Stimulated activated CD4-positive, alpha-beta T cell treated with anti-CD3 and anti-CD28 coated beads, TNF-alpha, amount 100 ng/mL, for 24 hours (primary cell): ENCODE measurements at regions not wholly inside any gene's neighbourhood (a gene's known extent, or its start where the extent isn't known, plus 50 kb on each side); places are given as distances from the start of the nearest gene placed in this dataset.

Experiments used
- DNase-seq, 3 experiments: peaks; one replicate each; pipeline ENCODE4 v3.0.0-alpha.2; 2020; ENCODE audit warnings: low read depth in 3 of 3

GRCh38 chr9:129359916-129360536 is 182.0 kb upstream of the IER5L start:
- DNase-seq = no peak

DNA sequence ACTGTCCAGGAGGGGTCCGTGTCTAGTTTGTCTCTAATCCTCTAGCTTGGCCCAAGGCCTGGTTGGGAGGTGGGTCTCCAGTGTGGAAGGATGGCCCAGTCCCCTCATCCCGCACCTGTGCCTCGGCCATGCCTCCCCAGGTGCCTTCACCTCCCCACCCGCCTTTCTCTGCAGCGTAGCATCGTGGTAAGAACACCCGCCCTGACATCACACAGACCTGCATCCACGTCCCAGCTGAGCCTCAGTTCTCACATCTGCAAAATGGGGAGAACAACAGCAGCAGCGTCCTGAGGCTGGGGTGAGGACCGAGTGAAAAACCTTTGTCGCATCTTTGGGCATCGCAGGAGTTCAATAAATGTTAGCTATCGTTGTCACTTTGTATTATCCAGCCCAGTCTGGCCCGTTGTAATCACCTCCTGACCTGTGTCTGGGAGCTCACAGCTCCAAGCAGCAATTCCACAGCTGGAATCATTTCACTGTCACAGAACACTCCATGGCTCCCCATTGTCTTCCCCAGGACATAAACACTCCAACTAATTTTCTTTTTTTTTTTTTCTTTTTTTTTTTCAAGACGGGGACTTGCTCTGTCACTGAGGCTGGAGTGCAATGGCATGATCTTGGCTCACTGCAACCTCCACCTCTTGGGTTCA is 181.2 kb upstream of the IER5L start:
- DNase-seq = no peak

GRCh38 chr9:129358621-129359154 is 180.6 kb upstream of the IER5L start:
- no peak for DNase-seq

- no peak for DNase-seq
These were observed 179.7 kb upstream of the IER5L start for GRCh38 chr9:129357773-129358245.

- no peak for DNase-seq
These were observed 179.1 kb upstream of the IER5L start for GRCh38 chr9:129356871-129357772.

DNA sequence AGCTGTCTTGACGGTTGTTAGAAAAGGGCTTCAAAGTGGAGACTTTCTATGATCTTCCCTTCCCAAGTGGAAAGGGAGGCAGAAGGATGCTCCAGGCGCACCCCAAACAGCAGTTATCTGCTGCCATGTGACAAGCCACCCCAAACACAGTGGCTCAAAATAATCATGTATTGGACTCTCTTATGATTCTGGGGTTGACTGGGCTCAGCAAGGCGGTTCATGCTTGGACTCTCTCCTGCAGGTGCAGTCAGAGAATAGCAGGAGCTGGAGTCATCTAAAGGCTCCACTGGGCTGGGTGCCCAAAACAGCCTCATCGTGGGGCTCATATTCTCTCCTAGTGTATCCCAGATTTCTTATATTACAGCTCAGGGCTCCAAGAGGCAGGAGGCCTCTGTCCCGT is 177.6 kb upstream of the IER5L start:
- DNase-seq = no peak

DNA sequence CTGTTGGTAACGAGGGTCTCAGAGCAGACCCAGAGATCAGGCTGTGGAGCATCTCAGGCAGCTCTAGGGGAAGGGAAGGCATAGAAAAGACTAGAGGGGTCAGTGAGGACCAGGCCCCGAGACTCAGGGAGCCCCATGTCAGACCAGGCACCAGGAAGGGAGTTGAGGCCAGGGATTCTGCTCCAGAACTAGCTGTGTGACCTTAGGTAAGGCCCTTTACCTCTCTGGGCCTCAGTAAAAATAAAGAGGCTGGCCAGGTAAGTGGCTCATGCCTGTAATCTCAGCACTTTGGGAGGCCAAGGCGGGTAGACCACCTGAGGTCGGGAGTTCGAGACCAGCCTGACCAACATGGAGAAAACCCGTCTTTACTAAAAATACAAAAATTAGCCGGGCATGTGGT is 176.4 kb upstream of the IER5L start:
- no peak for DNase-seq

DNA sequence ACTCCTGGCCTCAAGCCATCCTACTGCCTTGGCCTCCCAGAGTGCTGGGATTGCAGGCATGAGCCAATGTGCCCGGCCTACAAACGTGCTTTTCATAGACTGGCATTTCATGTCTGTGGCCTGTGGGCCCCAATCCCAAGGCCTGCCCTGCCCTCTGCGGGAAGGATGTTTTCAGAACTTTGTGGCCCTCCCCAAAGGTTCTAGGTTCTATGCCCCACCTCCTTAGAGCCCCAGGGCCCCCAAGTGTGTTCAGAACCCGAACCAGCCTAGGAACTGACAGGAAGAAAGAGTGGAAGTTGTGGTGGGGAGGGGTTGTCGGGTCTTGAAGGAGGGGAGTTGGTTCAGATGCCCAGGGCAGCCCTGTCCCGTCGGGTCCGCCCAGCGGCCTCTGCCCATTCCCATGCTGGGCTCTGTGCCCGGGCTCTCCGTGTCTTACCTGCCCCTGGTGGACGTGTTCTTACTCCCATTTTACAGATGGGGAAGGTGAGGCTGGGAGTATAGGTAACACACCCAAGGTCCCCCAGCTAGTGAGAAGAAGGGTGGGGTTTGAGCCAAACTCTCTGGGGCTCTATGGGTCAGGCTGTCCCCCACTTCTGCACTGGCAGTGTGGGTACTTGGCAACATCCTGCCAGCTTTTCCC is 175.8 kb upstream of the IER5L start:
- no peak for DNase-seq

- no peak for DNase-seq
These were observed 174.2 kb upstream of the IER5L start for GRCh38 chr9:129352146-129352865.

DNA sequence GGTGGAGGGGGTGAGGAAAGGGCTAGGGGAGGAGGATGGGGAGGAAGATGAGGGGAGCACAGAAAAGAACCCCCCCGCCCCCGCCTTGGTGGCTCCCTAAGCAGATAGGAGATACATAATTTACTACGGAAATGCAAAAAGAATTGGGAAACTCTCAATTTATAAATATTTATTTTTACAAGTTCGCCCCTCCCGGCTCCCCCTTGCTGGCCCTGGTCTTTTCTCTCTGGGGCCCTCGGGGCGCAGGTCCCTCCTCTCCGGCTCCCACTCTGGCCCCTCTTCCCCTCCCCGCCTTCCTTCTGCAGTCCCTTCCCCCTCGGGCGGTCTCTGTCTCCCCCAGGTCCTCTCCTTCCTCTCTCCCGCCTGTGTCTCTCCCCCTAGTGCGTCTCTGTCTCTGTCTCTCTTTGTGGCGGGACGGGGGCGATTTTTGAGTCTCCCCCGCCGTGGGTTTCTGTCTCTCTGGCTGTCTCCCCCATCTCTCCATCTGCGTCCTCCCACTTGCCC is 173.6 kb upstream of the IER5L start:
- no peak for DNase-seq

DNA sequence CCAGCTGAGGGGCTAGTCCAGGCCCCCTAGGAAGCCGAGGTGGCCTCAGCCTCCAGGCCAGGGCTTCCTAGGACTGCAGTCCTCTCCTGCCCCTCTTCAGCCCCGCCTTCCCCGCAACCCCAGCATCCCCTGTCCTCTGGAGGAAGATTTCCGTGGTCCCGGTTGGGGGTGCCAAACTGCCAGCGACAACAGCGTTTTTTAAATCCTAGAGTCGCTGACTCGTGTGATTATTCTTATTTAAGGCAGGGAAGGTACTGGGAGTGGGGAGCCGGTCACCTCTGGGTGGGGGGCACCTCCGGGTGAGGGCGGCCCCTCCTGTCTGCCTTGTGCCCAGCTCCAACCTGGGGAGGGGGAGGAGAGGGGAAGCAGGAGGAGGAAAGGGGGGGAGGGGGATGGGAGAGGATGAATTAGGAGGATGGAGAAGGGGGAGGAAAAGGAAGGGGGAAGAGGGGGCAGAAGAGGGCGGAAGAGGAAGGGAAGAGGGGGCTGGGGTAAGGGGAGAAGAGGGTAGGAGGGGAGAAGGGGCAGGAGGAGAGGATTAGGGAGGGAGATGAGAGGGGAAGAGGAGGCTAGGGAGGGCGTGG is 173.1 kb upstream of the IER5L start:
- no peak for DNase-seq

- DNase-seq = no peak
These were observed 172.3 kb upstream of the IER5L start for GRCh38 chr9:129350143-129350935.

- no peak for DNase-seq
These were observed 171.5 kb upstream of the IER5L start for GRCh38 chr9:129349665-129349947.

- no peak for DNase-seq
These were observed 171.0 kb upstream of the IER5L start for GRCh38 chr9:129348890-129349664.

- DNase-seq = no peak
These were observed 169.5 kb upstream of the IER5L start for GRCh38 chr9:129347316-129348120.

DNA sequence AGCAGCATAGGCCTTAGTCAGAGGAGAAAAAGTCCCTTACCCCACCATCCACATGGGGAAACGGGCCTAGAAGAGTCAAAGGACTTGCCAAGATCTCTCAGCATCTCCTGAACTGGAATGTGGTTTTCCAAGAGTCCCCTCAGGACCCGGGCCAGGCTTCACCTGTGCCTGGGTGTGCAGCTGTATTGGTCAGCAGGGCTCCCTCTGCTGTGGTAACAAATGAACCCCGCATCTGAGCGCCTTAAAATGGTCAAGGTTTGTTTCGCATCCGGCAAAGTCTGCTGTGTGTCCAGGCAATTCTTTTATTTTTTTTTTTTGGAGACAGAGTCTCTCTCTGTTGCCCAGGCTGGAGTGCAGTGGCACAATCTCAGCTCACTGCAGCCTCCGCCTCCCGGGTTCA is 168.0 kb upstream of the IER5L start:
- no peak for DNase-seq

DNA sequence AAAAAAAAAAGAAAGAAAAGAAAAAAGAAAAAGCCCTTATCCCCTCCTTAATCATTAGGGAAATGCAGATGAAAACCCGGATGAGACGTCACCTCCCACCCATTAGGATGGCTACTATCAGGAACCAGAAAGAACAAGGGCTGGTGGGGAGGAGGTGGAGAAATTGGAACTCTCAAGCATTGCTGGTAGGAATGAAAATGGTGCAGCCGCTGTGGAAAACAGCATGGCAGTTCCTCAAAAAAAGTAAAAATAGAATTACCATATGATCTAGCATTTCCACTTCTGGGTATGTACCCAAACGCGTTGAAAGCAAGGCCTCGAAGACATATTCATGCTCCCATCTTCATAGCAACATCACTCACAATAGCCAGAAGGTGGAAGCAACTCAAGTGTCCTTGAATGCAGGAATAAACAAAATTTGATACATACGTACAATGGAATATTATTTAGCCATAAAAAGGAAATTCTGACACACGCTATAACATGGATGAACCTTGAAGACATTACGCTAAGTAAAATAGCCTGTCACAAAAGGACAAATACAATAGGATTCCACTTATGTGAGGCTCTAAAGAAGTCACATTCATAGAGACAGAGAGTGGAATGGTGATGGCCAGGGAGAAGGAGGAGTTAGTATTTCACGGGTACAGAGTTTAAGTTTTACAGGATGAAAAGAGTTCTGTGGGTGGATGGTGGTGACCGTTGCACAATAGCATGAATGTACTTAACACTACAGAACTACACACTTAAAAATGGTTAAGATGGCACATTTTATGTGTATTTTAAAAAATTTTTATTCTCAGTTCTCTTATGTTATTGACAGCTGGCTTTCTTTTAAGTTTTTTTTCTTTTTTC is 166.8 kb upstream of the IER5L start:
- no peak for DNase-seq
